GM19239 (cell line): ENCODE measurements at regions not wholly inside any gene's neighbourhood (a gene's known extent, or its start where the extent isn't known, plus 50 kb on each side); places are given as distances from the start of the nearest gene placed in this dataset.
"Not testable (repeated sequence)": the region's sequence is repeated elsewhere in the genome, so short reads cannot be mapped to it uniquely, and the experiment has no call there.

ENCODE experiments used
- DNase-seq: peaks from one replicate; pipeline ENCODE4 v3.0.0; 2011; ENCODE audit warnings: low spot score; ENCODE audit not compliant: insufficient read length
- FAIRE-seq: peaks from 2 replicates; lab custom pipeline; 2011; peaks lifted over from hg19 to GRCh38; lab: Jason Lieb, UNC

DNA sequence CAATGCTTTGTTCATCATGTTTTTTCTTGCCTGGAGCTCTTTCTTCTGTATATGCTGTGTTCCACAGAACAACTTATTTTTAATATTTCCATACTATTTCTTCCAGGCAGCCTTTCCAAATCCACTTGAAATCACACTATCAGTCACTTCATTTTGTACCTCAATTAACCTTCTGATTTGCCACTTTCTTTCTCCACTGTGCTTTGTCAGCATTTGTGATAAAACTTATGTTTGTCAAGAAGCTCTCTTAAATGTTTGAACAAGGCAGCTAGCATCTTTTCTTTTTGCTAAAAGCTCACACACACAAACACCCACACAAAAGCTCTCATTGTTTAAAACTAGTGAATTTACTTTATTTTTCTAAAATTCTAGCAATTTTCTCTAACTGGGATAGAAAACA lies 2014.7 kb upstream of the RAG2 start:
- DNase-seq = no peak

DNA sequence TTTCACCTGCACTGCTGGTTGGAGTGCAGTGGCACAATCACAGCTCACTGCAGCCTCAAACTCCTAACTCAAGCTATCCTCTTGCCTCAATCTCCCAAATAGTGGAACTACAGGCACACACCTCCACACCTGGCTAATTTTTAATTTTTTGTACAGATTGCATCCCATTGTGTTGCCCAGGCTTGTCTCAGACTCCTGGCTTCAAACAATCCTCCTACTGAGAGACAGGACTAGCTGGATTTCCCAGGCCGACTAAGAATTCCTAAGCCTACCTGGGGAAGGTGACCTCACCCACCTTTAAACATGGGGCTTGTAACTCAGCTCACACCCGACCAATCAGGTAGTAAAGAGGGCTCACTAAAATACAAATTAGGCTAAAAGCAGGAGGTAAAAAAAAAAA lies 2003.3 kb upstream of the RAG2 start:
- not testable (repeated sequence) for FAIRE-seq

More for the DNA sequence above, 2014.7 kb upstream of the RAG2 start:
- no peak for FAIRE-seq

GRCh38 chr11:38598418-38598817 lies 2000.4 kb upstream of the RAG2 start:
- DNase-seq (no peak), FAIRE-seq (no peak)

More for the DNA sequence above, 2003.3 kb upstream of the RAG2 start:
- not testable (repeated sequence) for DNase-seq

GRCh38 chr11:38595359-38596016 lies 1997.5 kb upstream of the RAG2 start:
- DNase-seq, FAIRE-seq: not testable (repeated sequence)

- no peak for DNase-seq
- no peak for FAIRE-seq
Observed at GRCh38 chr11:38594895-38595294, 1996.9 kb upstream of the RAG2 start.

DNA sequence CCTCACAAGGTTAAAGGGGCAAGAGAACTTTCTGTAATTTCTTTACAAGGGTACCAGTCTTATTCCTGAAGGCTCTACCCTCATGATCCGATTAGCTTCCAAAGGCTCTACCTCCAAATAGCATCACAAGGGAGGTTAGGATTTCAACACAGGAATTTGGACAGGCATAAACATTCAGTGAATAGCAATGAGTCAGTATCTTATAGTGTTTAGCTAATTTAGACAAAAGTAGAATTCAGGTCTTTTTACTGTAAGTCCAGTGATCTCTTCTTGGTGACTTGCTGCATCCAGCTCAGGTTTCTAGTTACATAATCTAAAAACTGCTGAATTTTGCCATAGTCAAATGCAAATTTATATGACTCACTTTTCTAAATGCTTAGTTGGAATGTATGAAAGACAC lies 1995.6 kb upstream of the RAG2 start:
- FAIRE-seq (no peak), DNase-seq (no peak)

DNA sequence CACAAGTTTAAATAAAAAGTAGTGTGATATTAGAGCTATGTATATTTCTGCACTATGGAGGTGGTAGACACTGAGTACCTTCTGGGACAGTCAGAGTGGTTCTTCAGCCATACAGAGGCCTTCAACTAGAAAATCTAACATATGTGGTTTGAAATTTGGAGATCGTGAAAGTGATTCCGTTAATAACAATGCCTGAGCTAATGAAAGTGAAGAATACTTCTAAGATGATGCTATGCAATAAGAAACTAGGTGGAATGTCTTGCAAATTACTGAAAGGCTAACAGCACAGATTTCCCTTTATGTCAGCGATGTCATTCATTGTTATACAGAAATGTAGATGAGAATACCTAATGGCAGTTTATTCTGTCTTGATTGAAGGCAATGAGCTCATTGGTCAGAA lies 1984.7 kb upstream of the RAG2 start:
- FAIRE-seq (no peak), DNase-seq (no peak)

DNA sequence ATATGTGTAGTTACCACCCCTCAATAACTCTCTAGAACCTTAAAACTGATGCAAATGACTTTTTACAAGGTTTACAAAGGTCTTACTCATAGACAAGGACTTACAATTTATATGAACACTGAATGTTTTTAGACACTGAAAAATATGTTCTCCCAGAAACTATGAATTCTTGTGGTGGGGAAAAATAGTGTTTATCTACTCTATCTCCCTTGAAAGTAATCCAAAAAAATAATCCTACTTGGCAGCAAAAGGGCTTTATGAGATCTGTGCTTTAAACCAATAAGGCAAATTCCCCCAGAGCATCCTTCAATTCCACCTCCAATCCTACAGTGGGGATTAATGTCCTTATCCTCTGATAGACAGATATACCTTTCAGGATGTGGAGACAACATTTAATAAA lies 1984.1 kb upstream of the RAG2 start:
- no peak for DNase-seq
- FAIRE-seq = no peak

DNA sequence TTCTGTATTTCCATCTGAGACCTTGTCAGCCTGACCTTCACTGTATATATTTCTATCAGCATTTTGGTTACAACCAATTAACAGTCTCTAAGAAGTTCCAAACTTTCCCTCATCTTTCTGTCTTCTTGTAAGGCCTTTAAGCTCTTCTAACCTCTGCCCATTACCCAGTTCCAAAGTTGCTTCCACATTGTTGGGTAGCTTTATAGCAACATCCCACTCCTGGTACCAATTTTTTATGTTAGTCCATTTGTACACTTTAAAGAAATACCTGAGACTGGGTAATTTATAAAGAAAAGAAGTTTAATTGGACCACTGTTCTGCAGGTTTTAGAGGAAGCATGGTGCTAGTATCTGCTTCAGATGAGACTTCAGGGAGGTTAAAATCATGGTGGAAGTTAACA lies 1979.7 kb upstream of the RAG2 start:
- no peak for FAIRE-seq
- DNase-seq = no peak

DNA sequence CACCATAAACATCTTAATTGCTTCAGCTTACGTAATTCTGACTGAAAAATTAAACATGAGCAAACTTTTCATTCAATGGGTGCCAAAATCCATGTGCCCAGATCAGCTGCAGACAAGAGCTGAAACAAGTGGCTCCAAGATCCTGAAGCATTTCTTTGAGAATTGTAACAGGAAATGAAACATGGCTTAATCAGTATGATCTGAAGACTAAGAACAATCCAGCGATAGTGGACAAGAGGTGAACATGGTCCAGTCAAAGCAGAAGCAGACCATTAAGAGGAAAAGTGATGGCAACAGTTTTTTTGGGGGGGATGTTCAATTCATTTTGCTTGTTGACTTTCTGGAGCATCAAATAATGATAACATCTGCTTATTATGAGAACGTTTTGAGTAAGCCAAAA lies 1964.5 kb upstream of the RAG2 start:
- DNase-seq (no peak), FAIRE-seq (no peak)

DNA sequence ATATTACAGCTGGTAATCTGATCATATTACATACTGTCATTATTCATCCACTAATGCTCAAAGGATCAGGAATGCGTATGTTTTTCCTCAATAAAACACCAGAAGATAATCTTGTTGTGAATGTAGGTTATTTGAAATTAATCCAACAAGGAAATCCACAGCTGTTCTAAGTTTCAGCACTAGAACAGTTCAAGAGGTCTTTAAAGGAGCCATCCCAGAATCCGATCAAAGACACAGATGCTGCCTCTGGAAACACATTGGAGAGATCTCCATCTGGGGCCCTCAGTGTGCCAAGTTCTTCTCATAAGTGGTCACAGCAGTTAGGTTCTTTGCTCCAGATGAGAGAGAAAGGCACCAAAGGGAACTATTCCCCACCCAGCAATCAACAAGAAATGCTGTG lies 1955.1 kb upstream of the RAG2 start:
- no peak for DNase-seq

DNA sequence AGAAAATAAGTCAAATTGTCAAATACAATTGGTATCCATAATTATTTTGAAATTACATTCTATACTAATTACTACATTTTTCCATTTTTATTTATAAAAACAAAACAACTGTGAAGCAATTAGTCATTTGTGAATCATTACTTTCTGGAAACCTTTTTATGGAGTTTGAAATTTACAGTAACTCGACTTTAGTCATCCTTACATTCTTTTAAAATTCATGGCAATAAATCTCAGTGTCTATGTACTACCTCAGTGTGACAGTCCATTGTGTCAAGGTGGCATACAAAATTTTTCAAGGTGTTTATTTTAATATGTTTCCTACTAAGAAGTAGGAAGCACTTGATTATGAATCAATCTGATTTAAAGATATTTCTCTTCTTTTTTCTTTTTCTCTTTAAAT lies 1949.4 kb upstream of the RAG2 start:
- no peak for DNase-seq
- FAIRE-seq = no peak

More for the DNA sequence above, 1955.1 kb upstream of the RAG2 start:
- no peak for FAIRE-seq

- FAIRE-seq (no peak), DNase-seq (no peak)
Observed at GRCh38 chr11:38543986-38544385, 1946.0 kb upstream of the RAG2 start.

DNA sequence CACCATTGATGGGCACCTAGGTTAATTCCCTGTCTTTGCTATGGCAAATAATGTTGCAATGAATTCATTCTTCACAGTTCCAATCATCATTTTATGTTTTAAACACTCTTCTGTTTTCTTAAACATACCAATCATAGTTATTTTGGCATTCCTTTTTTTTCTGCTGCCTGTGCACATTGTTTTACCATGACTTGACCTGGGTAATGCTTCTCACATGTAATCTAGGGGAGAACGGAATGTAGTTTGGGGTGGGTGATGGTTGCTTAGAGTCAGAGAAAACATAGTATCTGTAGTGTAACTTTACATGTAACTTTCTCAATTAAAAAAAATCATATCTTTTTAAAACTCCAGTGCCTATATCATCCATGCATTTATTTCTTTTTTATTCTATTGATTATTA lies 1945.3 kb upstream of the RAG2 start:
- FAIRE-seq = no peak
- no peak for DNase-seq

- DNase-seq (no peak), FAIRE-seq (no peak)
Observed at GRCh38 chr11:38538866-38539680, 1941.0 kb upstream of the RAG2 start.

DNA sequence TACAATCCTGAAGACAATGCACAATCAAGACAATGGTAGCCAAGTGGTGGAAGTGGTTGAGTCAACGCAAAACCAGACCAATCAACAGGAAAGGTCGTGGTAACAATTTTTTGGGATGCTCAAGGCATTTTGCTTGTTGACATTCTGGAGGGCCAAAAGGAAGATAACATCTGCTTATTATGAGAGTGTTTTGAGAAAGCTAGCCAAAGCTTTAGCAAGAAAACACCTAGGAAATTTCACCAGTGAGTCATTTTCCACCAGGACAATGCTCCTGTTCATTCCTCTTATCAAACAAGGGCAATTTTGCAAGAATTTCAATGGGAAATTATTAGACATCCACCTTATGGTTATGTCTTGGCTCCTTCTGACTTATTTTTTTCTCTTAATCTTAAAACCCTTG lies 1932.2 kb upstream of the RAG2 start:
- FAIRE-seq (no peak), DNase-seq (no peak)

- FAIRE-seq (no peak), DNase-seq (no peak)
Observed at GRCh38 chr11:38524945-38525344, 1926.9 kb upstream of the RAG2 start.

DNA sequence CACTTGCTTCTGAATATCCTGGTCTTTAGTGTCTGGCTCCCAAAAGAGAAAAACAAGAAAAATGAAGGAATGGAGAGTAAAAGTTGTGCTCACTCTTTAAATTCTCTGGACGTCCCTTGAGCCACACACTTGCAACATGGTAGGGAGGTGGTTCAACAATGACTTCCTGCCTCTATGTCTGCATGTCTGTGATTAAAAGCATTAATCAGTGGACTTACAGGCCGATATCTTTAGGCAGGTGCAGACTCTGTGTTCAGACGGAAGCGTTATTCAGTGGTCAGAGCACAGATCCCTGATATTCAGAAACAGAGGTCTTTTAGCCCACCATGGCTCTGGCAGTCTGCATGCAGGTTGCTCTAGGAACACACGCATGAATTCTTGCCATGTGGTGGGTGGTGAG lies 1920.0 kb upstream of the RAG2 start:
- no peak for DNase-seq
- FAIRE-seq = no peak

DNA sequence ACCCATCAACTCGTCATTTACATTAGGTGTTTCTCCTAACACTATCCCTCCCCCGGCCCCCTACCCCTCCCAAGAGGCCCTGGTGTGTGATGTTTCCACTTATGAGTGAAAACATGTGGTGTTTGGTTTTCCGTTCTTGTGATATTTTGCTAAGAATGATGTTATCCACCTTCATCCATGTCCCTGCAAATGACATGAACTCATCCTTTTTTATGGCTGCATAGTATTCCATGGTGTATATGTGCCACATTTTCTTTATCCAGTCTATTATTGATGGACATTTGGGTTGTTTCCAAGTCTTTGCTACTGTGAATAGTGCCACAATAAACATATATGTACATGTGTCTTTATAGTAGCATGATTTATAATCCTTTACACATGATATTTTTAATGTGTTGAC lies 1914.8 kb upstream of the RAG2 start:
- not testable (repeated sequence) for DNase-seq, FAIRE-seq

- no peak for DNase-seq
- FAIRE-seq = no peak
Observed at GRCh38 chr11:38510041-38510440, 1912.0 kb upstream of the RAG2 start.

DNA sequence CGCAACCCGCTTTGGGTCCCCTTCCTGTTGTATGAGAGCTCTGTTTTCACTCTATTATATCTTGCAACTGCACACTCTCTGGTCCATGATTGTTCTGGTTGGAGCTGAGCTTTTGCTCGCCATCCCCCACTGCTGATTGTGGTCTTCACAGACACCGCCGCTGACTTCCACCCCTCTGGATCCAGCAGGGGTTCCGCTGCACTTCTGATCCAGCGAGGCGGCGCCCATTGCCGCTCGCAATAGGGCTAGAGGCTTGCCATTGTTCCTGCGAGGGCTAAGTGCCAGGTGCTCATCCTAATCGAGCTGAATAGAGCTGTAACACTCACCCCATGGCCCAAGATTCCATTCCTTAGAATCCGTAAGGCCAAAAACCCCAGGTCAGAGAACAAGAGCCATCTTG lies 1905.8 kb upstream of the RAG2 start:
- no peak for FAIRE-seq
- DNase-seq = no peak

DNA sequence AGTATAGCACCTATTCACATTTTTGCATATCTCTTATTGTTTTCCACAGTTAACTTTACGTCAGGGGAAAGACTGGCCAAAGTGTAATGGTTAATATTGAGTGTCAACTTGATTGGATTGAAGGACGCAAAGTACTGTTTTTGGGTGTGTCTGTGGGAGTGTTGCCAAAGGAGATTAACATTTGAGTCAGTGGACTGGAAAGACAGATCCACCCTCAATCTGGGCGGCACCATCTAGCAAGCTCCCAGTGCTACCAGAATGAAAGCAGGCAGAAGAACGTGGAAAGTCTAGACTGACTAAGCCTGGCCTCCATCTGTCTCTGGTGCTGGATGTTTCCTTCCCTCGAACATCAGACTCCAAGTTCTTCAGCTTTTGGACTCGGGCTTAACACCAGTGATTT lies 1900.7 kb upstream of the RAG2 start:
- FAIRE-seq (no peak), DNase-seq (no peak)
